ENCODE measurements at regions not wholly inside any gene's neighbourhood (a gene's known extent, or its start where the extent isn't known, plus 50 kb on each side); places are given as distances from the start of the nearest gene placed in this dataset.
"Not testable (repeated sequence)": the region's sequence is repeated elsewhere in the genome, so short reads cannot be mapped to it uniquely, and the experiment has no call there.

DNA sequence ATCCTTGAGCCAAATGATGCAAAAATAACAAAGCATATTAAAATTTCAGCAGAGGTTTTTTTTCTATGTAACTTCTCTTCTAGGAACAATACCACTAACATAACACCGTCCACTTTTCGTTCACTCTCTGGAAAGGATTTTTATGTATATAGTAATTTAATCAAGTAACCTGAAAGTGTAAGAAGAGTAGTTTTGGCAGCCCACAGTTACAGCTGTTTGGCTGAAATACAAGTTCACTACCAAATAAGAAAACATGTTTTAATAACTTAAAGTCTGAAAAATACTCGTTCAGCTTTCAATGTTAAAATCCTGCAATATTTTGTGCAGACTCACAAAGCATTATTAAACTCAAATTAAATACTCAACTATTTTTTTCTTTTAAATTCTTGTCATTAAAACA lies 896.8 kb upstream of the ADGRL4 start:
- Histone ChIP-seq H3K4me1 (no peaks in the 10 kb centered on the region), H3K27me3 (replicated peaks in 1 of 7) (no peaks in the 10 kb centered on the region), H3K27ac (no peak overlapping the region), H3K36me3 (no peaks in the 10 kb centered on the region), H3K4me3 (no peak overlapping the region), H3K9me3 (peaks cover 0 to 29% (median 10%) of the 10 kb centered on the region in 8 donors)
- no peak for DNase-seq
- 54 to 82% (median 75%) methylated on average over 3 of the region's 3 CpGs for WGBS, 5 donors
- intact Hi-C loops (cut with DNase I; ENCODE audit: low total_unique reads) = no loop called here
- no peak for TF ChIP-seq POLR2A (IDR thresholded peaks at IDR 0.05)

DNA sequence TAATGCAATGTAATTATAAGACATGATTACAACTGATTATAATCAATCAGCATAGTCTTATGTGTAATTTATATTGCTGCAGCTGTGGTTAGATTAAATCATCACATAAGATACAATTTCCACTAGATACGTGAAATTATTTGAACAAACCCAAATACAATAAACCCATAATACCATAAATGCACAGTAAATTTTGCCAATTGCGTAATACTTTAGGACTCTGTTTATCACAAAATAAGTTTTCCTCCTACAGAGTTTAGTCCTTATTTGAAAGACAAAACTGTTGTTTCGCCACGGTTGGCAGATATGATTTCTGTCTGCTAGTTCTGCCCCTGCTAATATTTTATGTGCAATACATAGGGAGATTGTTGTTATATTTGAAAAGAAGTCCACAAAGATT lies 895.9 kb upstream of the ADGRL4 start:
- intact Hi-C loops (cut with DNase I; ENCODE audit: low total_unique reads) = no loop called here
- 85 to 93% (median 87%) methylated on average over 4 of the region's 4 CpGs for WGBS, 5 donors
- H3K27ac ChIP-seq = no peak overlapping the region

DNA sequence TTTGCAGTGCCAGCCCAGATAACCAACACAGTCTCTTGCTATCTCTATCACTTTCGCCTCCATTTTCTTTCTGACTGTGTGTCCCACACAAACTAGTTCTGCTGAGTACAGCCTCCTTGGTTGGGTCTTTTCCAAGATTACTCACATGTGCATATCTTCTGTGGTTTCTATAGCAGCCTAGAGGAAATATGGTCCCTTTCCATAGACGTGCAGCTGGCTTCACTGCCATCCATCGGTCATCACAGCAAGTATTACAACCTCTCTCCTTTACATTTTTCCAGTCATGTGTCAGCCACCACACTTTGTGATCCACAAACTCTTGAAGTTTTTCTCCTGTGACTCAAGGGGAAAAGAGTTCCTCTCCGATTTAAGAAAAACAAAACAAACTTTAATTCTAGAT lies 893.4 kb upstream of the ADGRL4 start:
- H3K4me3 ChIP-seq = no peak overlapping the region
- TF ChIP-seq POLR2A (IDR thresholded peaks at IDR 0.05) (no peak), POLR2AphosphoS5 (IDR thresholded peaks at IDR 0.05) (no peak)
- TF ChIP-seq, protein P1, sequence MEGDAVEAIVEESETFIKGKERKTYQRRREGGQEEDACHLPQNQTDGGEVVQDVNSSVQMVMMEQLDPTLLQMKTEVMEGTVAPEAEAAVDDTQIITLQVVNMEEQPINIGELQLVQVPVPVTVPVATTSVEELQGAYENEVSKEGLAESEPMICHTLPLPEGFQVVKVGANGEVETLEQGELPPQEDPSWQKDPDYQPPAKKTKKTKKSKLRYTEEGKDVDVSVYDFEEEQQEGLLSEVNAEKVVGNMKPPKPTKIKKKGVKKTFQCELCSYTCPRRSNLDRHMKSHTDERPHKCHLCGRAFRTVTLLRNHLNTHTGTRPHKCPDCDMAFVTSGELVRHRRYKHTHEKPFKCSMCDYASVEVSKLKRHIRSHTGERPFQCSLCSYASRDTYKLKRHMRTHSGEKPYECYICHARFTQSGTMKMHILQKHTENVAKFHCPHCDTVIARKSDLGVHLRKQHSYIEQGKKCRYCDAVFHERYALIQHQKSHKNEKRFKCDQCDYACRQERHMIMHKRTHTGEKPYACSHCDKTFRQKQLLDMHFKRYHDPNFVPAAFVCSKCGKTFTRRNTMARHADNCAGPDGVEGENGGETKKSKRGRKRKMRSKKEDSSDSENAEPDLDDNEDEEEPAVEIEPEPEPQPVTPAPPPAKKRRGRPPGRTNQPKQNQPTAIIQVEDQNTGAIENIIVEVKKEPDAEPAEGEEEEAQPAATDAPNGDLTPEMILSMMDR (IDR thresholded peaks at IDR 0.05 in 8 of 11, conservative IDR thresholded peaks at IDR 0.05 in 3 of 11) = no peak
- 74 to 91% (median 77%) methylated on average over 4 of the region's 4 CpGs for WGBS, 5 donors

More for the DNA sequence above, 895.9 kb upstream of the ADGRL4 start:
- H3K4me3 ChIP-seq = no peak overlapping the region
- DNase-seq = no peak
- H3K4me1 ChIP-seq = no peaks in the 10 kb centered on the region
- H3K27me3 ChIP-seq (replicated peaks in 1 of 7) = no peaks in the 10 kb centered on the region
- H3K36me3 ChIP-seq = no peaks in the 10 kb centered on the region
- TF ChIP-seq, protein P1 (IDR thresholded peaks at IDR 0.05 in 8 of 11, conservative IDR thresholded peaks at IDR 0.05 in 3 of 11) = no peak
- TF ChIP-seq POLR2A (IDR thresholded peaks at IDR 0.05) = no peak
- H3K9me3 ChIP-seq = peaks cover 0 to 29% (median 10%) of the 10 kb centered on the region in 8 donors

DNA sequence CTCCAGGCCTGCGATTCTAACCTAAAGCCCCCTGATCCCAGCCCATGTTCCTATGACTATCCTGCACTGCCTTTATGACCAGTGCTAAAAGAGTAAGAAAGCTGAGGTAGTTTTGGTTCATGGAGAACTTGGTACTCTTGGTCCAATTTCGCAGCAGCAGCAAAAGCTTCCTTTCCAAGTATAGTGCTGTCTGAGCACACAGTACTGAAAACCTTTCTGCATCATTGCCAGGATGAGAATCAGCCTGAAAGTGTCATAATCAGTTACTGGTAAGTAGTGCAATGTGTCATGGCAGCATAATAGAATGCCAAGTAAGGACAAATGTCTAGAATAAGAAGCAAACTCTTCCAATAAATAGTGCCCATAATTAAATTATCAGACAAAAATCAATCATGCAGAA lies 889.6 kb upstream of the ADGRL4 start:
- Histone ChIP-seq H3K9me3 (peaks cover 0 to 9% (median 0%) of the 10 kb centered on the region in 8 donors), H3K4me3 (no peak overlapping the region), H3K27ac (no peak overlapping the region), H3K36me3 (no peaks in the 10 kb centered on the region), H3K4me1 (no peaks in the 10 kb centered on the region), H3K27me3 (replicated peaks in 1 of 7) (no peaks in the 10 kb centered on the region)
- no peak for DNase-seq
- intact Hi-C loops (cut with DNase I; ENCODE audit: low total_unique reads) = no loop called here
- WGBS, 5 donors = 78 to 84% (median 82%) methylated on average over 2 of the region's 2 CpGs
- no peak for TF ChIP-seq POLR2AphosphoS5 (IDR thresholded peaks at IDR 0.05)
- TF ChIP-seq, protein P1 (IDR thresholded peaks at IDR 0.05 in 8 of 11, conservative IDR thresholded peaks at IDR 0.05 in 3 of 11) = no peak
- TF ChIP-seq POLR2A (IDR thresholded peaks at IDR 0.05) = no peak

More for the DNA sequence above, 893.4 kb upstream of the ADGRL4 start:
- Histone ChIP-seq H3K9me3 (peaks cover 0 to 9% (median 3%) of the 10 kb centered on the region in 8 donors), H3K27me3 (replicated peaks in 1 of 7) (no peaks in the 10 kb centered on the region), H3K27ac (no peak overlapping the region), H3K36me3 (no peaks in the 10 kb centered on the region), H3K4me1 (no peaks in the 10 kb centered on the region)
- no peak for DNase-seq
- intact Hi-C loops (cut with DNase I; ENCODE audit: low total_unique reads) = no loop called here

DNA sequence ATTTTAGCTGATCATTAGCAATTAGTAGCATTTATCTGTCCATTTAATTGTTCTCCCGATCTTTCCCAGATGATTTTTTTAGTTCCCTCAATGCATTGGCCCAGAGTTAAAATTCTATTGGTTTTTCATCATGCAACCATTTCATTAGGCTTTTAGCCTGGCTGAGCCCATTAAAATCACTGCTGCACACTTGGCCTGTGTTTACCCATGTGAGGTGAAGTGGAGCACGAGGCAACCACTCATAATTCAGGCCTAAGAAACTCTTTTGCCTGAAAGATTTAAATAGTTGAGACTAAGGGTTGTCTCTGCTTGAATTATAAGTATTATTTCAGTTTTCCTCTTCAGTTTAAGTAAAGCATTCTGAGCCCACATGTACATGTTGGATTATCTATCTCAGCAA lies 889.0 kb upstream of the ADGRL4 start:
- no peaks in the 10 kb centered on the region for H3K36me3 ChIP-seq
- intact Hi-C loops (cut with DNase I; ENCODE audit: low total_unique reads) = no loop called here
- TF ChIP-seq POLR2A (IDR thresholded peaks at IDR 0.05) (no peak), POLR2AphosphoS5 (IDR thresholded peaks at IDR 0.05) (no peak)
- TF ChIP-seq, protein P1 (IDR thresholded peaks at IDR 0.05 in 8 of 11, conservative IDR thresholded peaks at IDR 0.05 in 3 of 11) = no peak
- H3K4me3 ChIP-seq = no peak overlapping the region
- WGBS, 5 donors = 67 to 80% (median 68%) methylated on average over 2 of the region's 2 CpGs
- DNase-seq = no peak
- H3K4me1 ChIP-seq = no peaks in the 10 kb centered on the region
- no peak overlapping the region for H3K27ac ChIP-seq
- H3K27me3 ChIP-seq (replicated peaks in 1 of 7) = no peaks in the 10 kb centered on the region
- peaks cover 0 to 9% (median 0%) of the 10 kb centered on the region in 8 donors for H3K9me3 ChIP-seq

DNA sequence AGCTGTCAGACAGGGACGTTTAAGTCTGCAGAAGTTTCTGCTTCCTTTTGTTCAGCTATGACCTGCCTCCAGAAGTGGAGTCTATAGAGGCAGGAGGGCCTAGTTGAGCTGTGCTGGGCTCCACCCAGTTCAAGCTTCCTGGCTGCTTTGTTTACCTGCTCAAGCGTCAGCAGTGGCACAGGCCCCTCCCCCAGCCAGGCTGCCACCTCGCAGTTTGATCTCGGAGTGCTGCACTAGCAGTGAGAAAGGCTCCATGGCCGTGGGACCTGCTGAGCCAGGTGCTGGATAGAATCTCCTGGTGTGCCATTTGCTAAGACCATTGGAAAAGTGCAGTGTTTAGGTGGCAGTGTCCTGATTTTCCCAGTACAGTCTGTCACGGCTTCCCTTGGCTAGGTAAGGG lies 887.6 kb upstream of the ADGRL4 start:
- H3K9me3 ChIP-seq = peaks cover 0 to 18% (median 6%) of the 10 kb centered on the region in 8 donors
- intact Hi-C loops (cut with DNase I; ENCODE audit: low total_unique reads); H3K4me1 ChIP-seq; H3K27me3 ChIP-seq (replicated peaks in 1 of 7); H3K4me3 ChIP-seq; DNase-seq; H3K27ac ChIP-seq; H3K36me3 ChIP-seq: not testable (repeated sequence)
- WGBS, 5 donors = 53 to 78% (median 65%) methylated on average over 5 to 6 of the region's 6 CpGs
